H1 (cell line): ENCODE measurements at regions not wholly inside any gene's neighbourhood (a gene's known extent, or its start where the extent isn't known, plus 50 kb on each side); places are given as distances from the start of the nearest gene placed in this dataset.

ENCODE experiments used
- CTCF ChIA-PET: fragments of 300-600 bp; sonication (Branson Sonifier 250); formaldehyde crosslinking; loops from one replicate; lab custom pipeline; 2021; ENCODE audit not compliant: partially characterized antibody; lab: Charles Lee
- POLR2A ChIA-PET: fragments of 300-600 bp; sonication (Branson Sonifier 250); formaldehyde crosslinking; loops from one replicate; lab custom pipeline; 2021; ENCODE audit warnings: inconsistent platforms; ENCODE audit not compliant: partially characterized antibody; lab: Charles Lee
- DNase-seq, 2 experiments: peaks; one replicate each; pipeline versions ENCODE4 v3.0.0 to v3.0.0-alpha.2; 2010 to 2022; ENCODE audit warnings: low spot score in 2 of 2, low read depth in 1 of 2, mixed read lengths in 1 of 2
- FAIRE-seq: peaks from 2 replicates; lab custom pipeline; 2011; peaks lifted over from hg19 to GRCh38; lab: Jason Lieb, UNC
- H2AFZ ChIP-seq: 2 replicates; pipeline ENCODE4 v1.8.1; 2012; ENCODE audit warnings: low read length, inconsistent platforms
- H2AK5ac ChIP-seq: 2 replicates; pipeline ENCODE4 v1.6.1; 2013; ENCODE audit warnings: low read depth, low read length
- H2BK120ac ChIP-seq: replicated peaks from 2 replicates; pipeline ENCODE3; 2013; ENCODE audit warnings: low read depth, low read length, inconsistent platforms
- H2BK12ac ChIP-seq: 2 replicates; pipeline ENCODE4 v1.6.1; 2013; ENCODE audit warnings: low read depth, low read length
- H2BK15ac ChIP-seq: 2 replicates; pipeline ENCODE4 v1.6.1; 2013; ENCODE audit warnings: low read length
- H2BK20ac ChIP-seq: 2 replicates; pipeline ENCODE4 v1.6.1; 2013; ENCODE audit warnings: low read length
- H2BK5ac ChIP-seq: 2 replicates; pipeline ENCODE4 v1.6.1; 2013; ENCODE audit warnings: low read depth, low read length
- H3K14ac ChIP-seq: 2 replicates; pipeline ENCODE4 v1.6.1; 2013; ENCODE audit warnings: inconsistent platforms; ENCODE audit not compliant: insufficient read length
- H3K18ac ChIP-seq: 2 replicates; pipeline ENCODE4 v1.6.1; 2013; ENCODE audit warnings: low read length; ENCODE audit errors: extremely low read depth
- H3K23ac ChIP-seq: 2 replicates; pipeline ENCODE4 v1.6.1; 2013; ENCODE audit warnings: inconsistent platforms; ENCODE audit not compliant: insufficient read length
- H3K23me2 ChIP-seq: 2 replicates; pipeline ENCODE4 v1.6.1; 2013; ENCODE audit warnings: low read depth, low read length
- H3K27ac ChIP-seq: 2 replicates; pipeline ENCODE4 v1.6.1; 2011; ENCODE audit warnings: low read depth, low read length, inconsistent platforms
- H3K27me3 ChIP-seq, 4 experiments: replicated peaks in 1 of 4; 1 replicate in 1 of 4; 2 replicates in 3 of 4; pipeline versions ENCODE4 v1.6.1 to v1.8.1; 2011 to 2013; ENCODE audit warnings: low read length in 3 of 4, mild to moderate bottlenecking in 3 of 4, inconsistent platforms in 2 of 4, mixed read lengths in 2 of 4, moderate library complexity in 1 of 4; ENCODE audit not compliant: control insufficient read depth in 3 of 4, insufficient read depth in 3 of 4; ENCODE audit errors: extremely low read depth in 1 of 4
- H3K36me3 ChIP-seq, 4 experiments: 2 replicates each; pipeline versions ENCODE4 v1.6.1 to v1.8.1; 2011 to 2013; ENCODE audit warnings: mild to moderate bottlenecking in 4 of 4, low read length in 3 of 4, moderate library complexity in 2 of 4, control low read depth in 1 of 4, inconsistent platforms in 1 of 4; ENCODE audit not compliant: insufficient read depth in 4 of 4, control insufficient read depth in 2 of 4
- H3K4ac ChIP-seq: replicated peaks from 2 replicates; pipeline ENCODE3; 2013; ENCODE audit warnings: low read length, low read depth, mixed read lengths, inconsistent platforms; ENCODE audit not compliant: insufficient read length
- H3K4me1 ChIP-seq, 4 experiments: replicated peaks in 1 of 4; 1 replicate in 1 of 4; 2 replicates in 3 of 4; pipeline versions ENCODE4 v1.6.1 to v1.8.1; 2011 to 2013; ENCODE audit warnings: low read length in 3 of 4, inconsistent platforms in 2 of 4, mixed read lengths in 1 of 4; ENCODE audit not compliant: insufficient read depth in 4 of 4, control insufficient read depth in 3 of 4
- H3K4me2 ChIP-seq, 2 experiments: 2 replicates each; pipeline versions ENCODE4 v1.6.1 to v1.8.1; 2011 to 2013; ENCODE audit warnings: low read depth in 2 of 2, low read length in 2 of 2, control low read depth in 1 of 2, inconsistent platforms in 1 of 2, mild to moderate bottlenecking in 1 of 2; ENCODE audit not compliant: insufficient read depth in 1 of 2
- H3K4me3 ChIP-seq, 4 experiments: fragments of 200-600, 300-600 bp in 1 of 4; sonication (generic), shearing (Covaris generic), sonication (Bioruptor Twin) in 1 of 4; 2 replicates each; pipeline versions ENCODE4 v1.5.1 to v1.8.1; 2011 to 2016; ENCODE audit warnings: low read length in 4 of 4, low read depth in 3 of 4, control low read depth in 2 of 4, inconsistent platforms in 2 of 4, mild to moderate bottlenecking in 2 of 4, mixed read lengths in 1 of 4, moderate library complexity in 1 of 4; ENCODE audit not compliant: insufficient read depth in 2 of 4; ENCODE audit errors: extremely low read depth in 1 of 4
- H3K56ac ChIP-seq: replicated peaks from 2 replicates; pipeline ENCODE3; 2013; ENCODE audit warnings: low read depth, mild to moderate bottlenecking, mixed read lengths, low read length, inconsistent platforms; ENCODE audit not compliant: insufficient read length
- H3K79me1 ChIP-seq: 2 replicates; pipeline ENCODE4 v1.6.1; 2013; ENCODE audit warnings: low read depth, low read length, control low read depth
- H3K79me2 ChIP-seq, 2 experiments: 2 replicates each; pipeline versions ENCODE4 v1.6.1 to v1.8.1; 2012 to 2013; ENCODE audit warnings: low read length in 2 of 2, mild to moderate bottlenecking in 2 of 2, inconsistent platforms in 1 of 2; ENCODE audit not compliant: insufficient read depth in 2 of 2, control insufficient read depth in 1 of 2
- H3K9ac ChIP-seq, 4 experiments: replicated peaks in 1 of 4; 1 replicate in 1 of 4; 2 replicates in 3 of 4; pipeline versions ENCODE4 v1.6.1 to v1.8.1; 2011 to 2013; ENCODE audit warnings: low read depth in 3 of 4, low read length in 3 of 4, control low read depth in 2 of 4, mild to moderate bottlenecking in 2 of 4, moderate library complexity in 2 of 4, inconsistent platforms in 1 of 4; ENCODE audit errors: extremely low read depth in 1 of 4
- H3K9me3 ChIP-seq, 2 experiments: 2 replicates each; pipeline versions ENCODE4 v1.6.1 to v1.8.1; 2012 to 2013; ENCODE audit warnings: mild to moderate bottlenecking in 2 of 2, moderate library complexity in 2 of 2, control low read depth in 1 of 2, inconsistent platforms in 1 of 2, low read depth in 1 of 2, low read length in 1 of 2, mixed read lengths in 1 of 2; ENCODE audit not compliant: insufficient read depth in 2 of 2
- H4K20me1 ChIP-seq, 2 experiments: replicated peaks in 1 of 2; 2 replicates each; pipeline versions ENCODE3 to v1.8.1; 2011 to 2013; ENCODE audit warnings: inconsistent platforms in 2 of 2, low read length in 2 of 2, mild to moderate bottlenecking in 1 of 2; ENCODE audit not compliant: insufficient read depth in 2 of 2, control insufficient read depth in 1 of 2
- H4K5ac ChIP-seq: 2 replicates; pipeline ENCODE4 v1.6.1; 2013; ENCODE audit warnings: low read length, low read depth, mixed read lengths, inconsistent platforms; ENCODE audit not compliant: insufficient read length
- H4K8ac ChIP-seq: 2 replicates; pipeline ENCODE4 v1.8.0; 2013; ENCODE audit warnings: mild to moderate bottlenecking, moderate library complexity, low read length, inconsistent platforms; ENCODE audit not compliant: insufficient read depth; ENCODE audit errors: extremely low read depth
- H4K91ac ChIP-seq: replicated peaks from 2 replicates; pipeline ENCODE3; 2013; ENCODE audit warnings: low read length, mixed read lengths, inconsistent platforms; ENCODE audit not compliant: insufficient read length
- CREB1 ChIP-seq: IDR thresholded peaks from 2 replicates; pipeline ENCODE4 v1.6.1; 2012; ENCODE audit warnings: inconsistent platforms
- RNF2 ChIP-seq: fragments of 200-900, 300-1000 bp; sonication (generic); IDR thresholded peaks from 2 replicates; pipeline ENCODE4 v1.7.1; 2016; ENCODE audit warnings: borderline replicate concordance, low read depth, mild to moderate bottlenecking, antibody characterized with exemption, low read length; ENCODE audit not compliant: poor library complexity, severe bottlenecking; ENCODE audit errors: missing control alignments
- SUZ12 ChIP-seq: fragments of 200-600 bp; sonication (generic); IDR thresholded peaks from 2 replicates; pipeline ENCODE4 v1.6.1; 2012; ENCODE audit warnings: mild to moderate bottlenecking, inconsistent platforms, low read length, moderate library complexity, mixed read lengths
- TBP ChIP-seq: IDR thresholded peaks from 2 replicates; pipeline ENCODE4 v1.6.1; 2011; ENCODE audit warnings: low read depth, low read length, improper control_type of control experiment
- YY1 ChIP-seq: IDR thresholded peaks from 2 replicates; pipeline ENCODE4 v1.6.1; 2011; ENCODE audit warnings: low read depth, mild to moderate bottlenecking, low read length
- WGBS, 2 experiments: shearing (Covaris generic) in 1 of 2; methylation state at CpG; one replicate each; pipeline versions ENCODE4 v1.1.6 to v1.1.7; 2013 to 2015; ENCODE audit warnings: low lambda C conversion rate in 2 of 2, mixed read lengths in 2 of 2, inconsistent platforms in 1 of 2, low coverage in 1 of 2, missing lambda C conversion rate in 1 of 2; ENCODE audit not compliant: insufficient replicate concordance in 2 of 2, insufficient coverage in 1 of 2, insufficient read length in 1 of 2; ENCODE audit errors: extremely low coverage in 1 of 2, missing lambda C conversion rate in 1 of 2; 5-methylcytosine and 5-hydroxymethylcytosine counted together

DNA sequence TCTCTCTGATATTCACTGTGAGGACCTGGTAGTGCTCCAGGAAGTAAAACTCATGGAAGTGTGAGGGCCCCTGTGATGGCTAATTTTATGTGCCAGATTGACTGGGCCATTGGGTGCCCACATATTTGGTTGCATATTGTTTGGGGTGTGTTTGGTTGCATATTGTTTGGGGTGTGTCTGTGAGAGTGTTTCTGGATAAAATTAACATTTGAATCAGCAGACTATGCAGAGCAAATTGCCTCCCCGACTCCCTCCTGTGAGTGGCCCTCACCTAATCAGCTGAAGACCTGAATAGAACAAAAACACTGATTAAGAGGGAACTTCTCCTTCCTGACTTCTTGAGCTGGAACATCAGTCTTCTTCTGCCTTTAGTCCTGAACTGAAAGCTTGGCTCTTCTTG, 173.3 kb upstream of the LINC00305 start:
- 89% methylated on average over 1 of the region's 1 CpG; no CpG with 5 or more reads in 1 of the 2 experiments for WGBS, 2 experiments
- H3K36me3 ChIP-seq: peaks cover 0 to 5% (median 2%) of the 10 kb centered on the region in 4 experiments; a peak in 2 of 8 replicates
- H3K79me2 ChIP-seq: no peaks in the 10 kb centered on the region
- no peaks in the 10 kb centered on the region for H3K27me3 ChIP-seq
- no peak overlapping the region for H3K56ac ChIP-seq
- DNase-seq: no peak
- no peak overlapping the region for H2BK5ac ChIP-seq
- no peak overlapping the region for H3K4ac ChIP-seq
- no peak overlapping the region for H4K91ac ChIP-seq
- H3K79me1 ChIP-seq: no peaks in the 10 kb centered on the region
- H3K4me3 ChIP-seq: no peak overlapping the region
- H2AK5ac ChIP-seq: no peak overlapping the region
- no peak overlapping the region for H3K14ac ChIP-seq
- ChIA-PET POLR2A (no interaction called here), CTCF (no interaction called here)
- H2BK120ac ChIP-seq: no peak overlapping the region
- H3K23me2 ChIP-seq: peaks cover 1% of the 10 kb centered on the region; the same call in 1 of the 2 replicates
- H3K9ac ChIP-seq: no peak overlapping the region
- H2AFZ ChIP-seq: no peak overlapping the region
- H4K20me1 ChIP-seq: no peaks in the 10 kb centered on the region
- peaks cover 0 to 4% (median 0%) of the 10 kb centered on the region in 4 experiments; a peak in 1 of 7 replicates for H3K4me1 ChIP-seq
- H4K8ac ChIP-seq: no peak overlapping the region
- no peak overlapping the region for H2BK15ac ChIP-seq
- H2BK12ac ChIP-seq: no peak overlapping the region
- no peak overlapping the region for H3K27ac ChIP-seq
- no peak overlapping the region for H3K4me2 ChIP-seq
- no peak overlapping the region for H3K23ac ChIP-seq
- no peak overlapping the region for H4K5ac ChIP-seq
- no peak overlapping the region for H3K18ac ChIP-seq
- no peak overlapping the region for H2BK20ac ChIP-seq
- FAIRE-seq: no peak
- H3K9me3 ChIP-seq: peaks cover 6 to 11% of the 10 kb centered on the region in 2 experiments; a peak in 2 of 4 replicates
- TF ChIP-seq YY1 (no peak), CREB1 (no peak), SUZ12 (no peak), TBP (no peak), RNF2 (no peak)
